ENCODE measurements at regions not wholly inside any gene's neighbourhood (a gene's known extent, or its start where the extent isn't known, plus 50 kb on each side); places are given as distances from the start of the nearest gene placed in this dataset.

DNA sequence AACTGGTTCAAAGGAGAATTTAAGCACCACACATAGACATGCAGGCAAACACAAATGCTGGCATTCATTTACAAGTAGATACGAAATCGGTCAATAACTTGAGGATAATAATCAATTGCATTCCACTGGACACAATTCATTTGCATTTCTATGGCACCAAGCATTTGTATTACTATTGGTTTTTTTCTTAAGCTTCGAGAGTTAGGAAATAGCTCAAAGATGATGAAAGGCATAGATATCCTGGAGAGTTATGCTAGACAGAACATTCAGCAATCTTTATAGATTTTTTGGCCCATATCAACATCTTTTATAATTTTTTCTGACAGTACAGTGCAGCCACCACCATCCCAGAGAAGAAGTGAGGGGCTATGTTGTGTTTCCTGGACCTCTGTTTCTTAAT, 544.4 kb downstream of the MIAT start:
- TF ChIP-seq ZFP30 (CRISPR knock-in tag; IDR thresholded peaks at IDR 0.05) (no peak), ARNTL (CRISPR knock-in tag; IDR thresholded peaks at IDR 0.05; ENCODE audit: borderline replicate concordance, low read depth) (no peak), TOX (CRISPR knock-in tag; IDR thresholded peaks at IDR 0.05; ENCODE audit: borderline replicate concordance) (no peak), CSDC2 (CRISPR knock-in tag; IDR thresholded peaks at IDR 0.05) (no peak), PPARA (CRISPR knock-in tag; IDR thresholded peaks at IDR 0.05; ENCODE audit: borderline replicate concordance) (no peak), TCF4 (CRISPR knock-in tag; IDR thresholded peaks at IDR 0.05; ENCODE audit: borderline replicate concordance) (no peak), RARB (CRISPR knock-in tag; IDR thresholded peaks at IDR 0.05) (no peak), CSRNP3 (CRISPR knock-in tag; IDR thresholded peaks at IDR 0.05) (no peak), ISL1 (CRISPR knock-in tag; IDR thresholded peaks at IDR 0.05) (no peak), POU6F1 (CRISPR knock-in tag; IDR thresholded peaks at IDR 0.05; ENCODE audit: borderline replicate concordance, low read depth) (no peak), ZFP3 (CRISPR knock-in tag; IDR thresholded peaks at IDR 0.05) (no peak), ESRRG (CRISPR knock-in tag; IDR thresholded peaks at IDR 0.05) (no peak)
- TF ChIP-seq, protein P1, sequence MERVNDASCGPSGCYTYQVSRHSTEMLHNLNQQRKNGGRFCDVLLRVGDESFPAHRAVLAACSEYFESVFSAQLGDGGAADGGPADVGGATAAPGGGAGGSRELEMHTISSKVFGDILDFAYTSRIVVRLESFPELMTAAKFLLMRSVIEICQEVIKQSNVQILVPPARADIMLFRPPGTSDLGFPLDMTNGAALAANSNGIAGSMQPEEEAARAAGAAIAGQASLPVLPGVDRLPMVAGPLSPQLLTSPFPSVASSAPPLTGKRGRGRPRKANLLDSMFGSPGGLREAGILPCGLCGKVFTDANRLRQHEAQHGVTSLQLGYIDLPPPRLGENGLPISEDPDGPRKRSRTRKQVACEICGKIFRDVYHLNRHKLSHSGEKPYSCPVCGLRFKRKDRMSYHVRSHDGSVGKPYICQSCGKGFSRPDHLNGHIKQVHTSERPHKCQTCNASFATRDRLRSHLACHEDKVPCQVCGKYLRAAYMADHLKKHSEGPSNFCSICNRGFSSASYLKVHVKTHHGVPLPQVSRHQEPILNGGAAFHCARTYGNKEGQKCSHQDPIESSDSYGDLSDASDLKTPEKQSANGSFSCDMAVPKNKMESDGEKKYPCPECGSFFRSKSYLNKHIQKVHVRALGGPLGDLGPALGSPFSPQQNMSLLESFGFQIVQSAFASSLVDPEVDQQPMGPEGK (CRISPR knock-in tag; IDR thresholded peaks at IDR 0.05; ENCODE audit: borderline replicate concordance), result no peak
